ENCODE measurements at regions not wholly inside any gene's neighbourhood (a gene's known extent, or its start where the extent isn't known, plus 50 kb on each side); places are given as distances from the start of the nearest gene placed in this dataset.
"Not testable (repeated sequence)": the region's sequence is repeated elsewhere in the genome, so short reads cannot be mapped to it uniquely, and the experiment has no call there.

- Mint-ChIP-seq H3K27ac (no peak overlapping the region), H3K4me3 (no peak overlapping the region), H3K36me3 (ENCODE audit: low read depth) (no peaks in the 10 kb centered on the region), H3K9me3 (peaks cover 30% of the 10 kb centered on the region), H3K4me1 (peaks cover 16% of the 10 kb centered on the region), H3K27me3 (no peaks in the 10 kb centered on the region)
- no peak for ATAC-seq (replicated peaks)
These were observed 51.1 kb upstream of the PPP2R3B start for GRCh38 chrX:437661-438390.

DNA sequence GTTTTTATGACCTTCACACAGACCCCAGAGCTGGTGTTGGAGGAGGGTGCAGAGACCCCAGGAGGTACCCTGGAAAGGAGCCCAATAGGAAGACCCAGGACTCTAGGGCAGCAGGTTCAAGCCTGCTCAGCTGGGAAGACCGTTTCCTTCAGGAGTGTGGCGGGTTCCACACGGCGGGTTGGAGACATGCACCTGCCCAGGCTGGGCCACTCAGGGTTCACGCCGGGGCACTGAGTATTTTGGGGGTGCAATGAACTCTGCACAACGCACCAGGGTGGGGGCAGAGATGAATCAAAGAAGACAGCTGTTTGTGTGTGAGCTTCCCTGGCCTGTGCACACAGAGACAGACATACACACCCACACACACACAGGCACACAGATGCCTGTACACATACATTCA is 52.5 kb upstream of the PPP2R3B start:
- peaks cover 16% of the 10 kb centered on the region for H3K4me1 Mint-ChIP-seq

GRCh38 chrX:439719-440118 is 53.0 kb upstream of the PPP2R3B start:
- Mint-ChIP-seq H3K27me3 (no peaks in the 10 kb centered on the region), H3K36me3 (ENCODE audit: low read depth) (no peaks in the 10 kb centered on the region), H3K4me3 (no peak overlapping the region), H3K27ac (no peak overlapping the region), H3K4me1 (peaks cover 16% of the 10 kb centered on the region), H3K9me3 (peaks cover 32% of the 10 kb centered on the region)
- ATAC-seq (replicated peaks): no peak

More for the DNA sequence above, 52.5 kb upstream of the PPP2R3B start:
- Mint-ChIP-seq H3K4me3 (no peak overlapping the region), H3K36me3 (ENCODE audit: low read depth) (no peaks in the 10 kb centered on the region), H3K9me3 (peaks cover 31% of the 10 kb centered on the region), H3K27me3 (no peaks in the 10 kb centered on the region), H3K27ac (no peak overlapping the region)
- no peak for ATAC-seq (replicated peaks)

DNA sequence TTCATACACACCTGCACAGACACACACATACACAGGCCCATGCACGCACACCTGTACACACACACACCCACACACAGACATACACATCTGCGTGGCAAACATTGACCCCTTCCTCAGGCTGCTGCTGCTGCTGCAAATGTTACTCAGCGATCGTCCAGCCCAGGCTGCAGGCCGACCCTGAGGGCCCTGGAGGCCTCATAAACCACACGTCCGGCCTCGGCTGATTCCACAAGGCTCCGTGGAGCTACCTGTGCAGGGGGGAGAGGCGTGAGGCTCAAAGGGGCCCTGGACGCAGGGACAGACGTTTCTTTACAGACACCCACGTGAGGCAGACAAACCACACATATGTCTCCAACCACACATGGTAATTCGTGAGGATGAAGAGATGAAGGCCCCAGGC is 53.9 kb upstream of the PPP2R3B start:
- H3K4me3 Mint-ChIP-seq: no peak overlapping the region
- H3K36me3 Mint-ChIP-seq (ENCODE audit: low read depth): no peaks in the 10 kb centered on the region
- H3K4me1 Mint-ChIP-seq: peaks cover 16% of the 10 kb centered on the region
- peaks cover 32% of the 10 kb centered on the region for H3K9me3 Mint-ChIP-seq
- ATAC-seq (replicated peaks): no peak
- no peak overlapping the region for H3K27ac Mint-ChIP-seq
- no peaks in the 10 kb centered on the region for H3K27me3 Mint-ChIP-seq

DNA sequence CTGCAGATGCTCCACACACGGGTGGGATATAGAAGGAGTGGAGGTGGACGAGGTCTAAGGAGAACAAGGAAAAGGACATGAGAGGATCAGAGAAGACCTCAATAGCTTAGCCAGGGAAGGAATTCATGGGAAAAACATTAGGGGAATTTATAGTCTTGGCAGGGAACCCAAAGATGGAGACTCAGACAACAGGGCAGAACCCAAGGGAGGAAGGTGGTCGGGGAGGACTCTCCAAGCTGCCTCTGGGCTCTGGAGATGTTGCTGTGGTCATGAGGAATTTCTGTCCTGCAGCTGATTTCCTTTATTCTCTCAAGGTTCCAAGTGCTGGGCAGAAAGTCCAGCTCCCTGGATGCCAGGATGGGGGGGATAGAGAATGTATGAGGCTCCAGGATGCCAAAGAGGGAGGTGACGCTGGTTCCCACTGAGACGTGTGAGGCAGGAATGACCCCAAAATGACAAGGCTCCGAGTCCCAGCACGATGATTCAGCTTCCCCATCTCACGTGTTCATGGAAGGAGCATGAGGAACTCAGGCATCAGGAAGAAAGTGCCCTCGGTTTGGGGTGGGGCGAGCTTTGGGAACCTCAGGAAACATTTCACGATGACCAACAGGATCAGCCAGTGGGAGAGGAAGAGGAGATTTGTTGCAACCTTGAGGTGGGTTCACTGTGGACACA is 57.0 kb upstream of the PPP2R3B start:
- H3K9me3 Mint-ChIP-seq: peaks cover 23% of the 10 kb centered on the region
- H3K4me1 Mint-ChIP-seq: peaks cover 5% of the 10 kb centered on the region
- H3K4me3 Mint-ChIP-seq: no peak overlapping the region
- ATAC-seq (replicated peaks): no peak
- H3K36me3 Mint-ChIP-seq (ENCODE audit: low read depth): no peaks in the 10 kb centered on the region
- no peak overlapping the region for H3K27ac Mint-ChIP-seq
- H3K27me3 Mint-ChIP-seq: no peaks in the 10 kb centered on the region

- Mint-ChIP-seq H3K36me3 (ENCODE audit: low read depth) (no peaks in the 10 kb centered on the region), H3K27ac (no peak overlapping the region), H3K27me3 (no peaks in the 10 kb centered on the region), H3K4me3 (no peak overlapping the region), H3K9me3 (peaks cover 22% of the 10 kb centered on the region), H3K4me1 (peaks cover 5% of the 10 kb centered on the region)
- ATAC-seq (replicated peaks): no peak
These were observed 57.6 kb upstream of the PPP2R3B start for GRCh38 chrX:444305-444704.

- Mint-ChIP-seq H3K27me3 (no peaks in the 10 kb centered on the region), H3K4me1 (no peaks in the 10 kb centered on the region), H3K27ac (no peak overlapping the region), H3K36me3 (ENCODE audit: low read depth) (no peaks in the 10 kb centered on the region), H3K9me3 (peaks cover 9% of the 10 kb centered on the region), H3K4me3 (no peak overlapping the region)
- ATAC-seq (replicated peaks): no peak
These were observed 59.0 kb upstream of the PPP2R3B start for GRCh38 chrX:445727-446126.

- H3K4me3 Mint-ChIP-seq: no peak overlapping the region
- H3K27me3 Mint-ChIP-seq: no peaks in the 10 kb centered on the region
- no peak for ATAC-seq (replicated peaks)
- H3K9me3 Mint-ChIP-seq: peaks cover 9% of the 10 kb centered on the region
- H3K4me1 Mint-ChIP-seq: no peaks in the 10 kb centered on the region
- no peaks in the 10 kb centered on the region for H3K36me3 Mint-ChIP-seq (ENCODE audit: low read depth)
- H3K27ac Mint-ChIP-seq: no peak overlapping the region
These were observed 59.5 kb upstream of the PPP2R3B start for GRCh38 chrX:446245-446644.

DNA sequence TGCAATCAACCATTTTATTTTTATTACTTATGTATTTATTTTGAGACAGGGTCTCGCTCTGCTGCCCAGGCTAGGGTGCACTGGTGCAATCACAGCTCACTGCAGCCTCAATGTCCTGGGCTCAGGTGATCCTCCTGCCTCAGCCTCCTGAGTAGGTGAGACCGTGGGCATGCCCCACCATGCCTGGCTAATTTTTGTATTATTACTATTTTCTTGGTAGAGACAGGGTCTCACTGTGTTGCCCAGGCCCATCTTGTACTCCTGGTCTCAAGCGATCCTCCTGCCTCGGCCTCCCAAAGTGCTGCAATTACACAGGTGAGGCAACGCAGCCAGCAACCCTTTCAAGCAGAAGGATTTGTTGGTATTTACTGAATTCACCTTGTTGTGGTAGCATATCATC is 60.3 kb upstream of the PPP2R3B start:
- Mint-ChIP-seq H3K36me3 (ENCODE audit: low read depth) (no peaks in the 10 kb centered on the region), H3K4me1 (no peaks in the 10 kb centered on the region), H3K9me3 (peaks cover 9% of the 10 kb centered on the region), H3K27me3 (peaks cover under 1% of the 10 kb centered on the region), H3K27ac (no peak overlapping the region), H3K4me3 (no peak overlapping the region)
- no peak for ATAC-seq (replicated peaks)

- H3K4me3 Mint-ChIP-seq; ATAC-seq (replicated peaks); H3K36me3 Mint-ChIP-seq (ENCODE audit: low read depth); H3K4me1 Mint-ChIP-seq; H3K27ac Mint-ChIP-seq; H3K9me3 Mint-ChIP-seq: not testable (repeated sequence)
- H3K27me3 Mint-ChIP-seq: peaks cover 18% of the 10 kb centered on the region
These were observed 65.0 kb upstream of the PPP2R3B start for GRCh38 chrX:451750-452149.

DNA sequence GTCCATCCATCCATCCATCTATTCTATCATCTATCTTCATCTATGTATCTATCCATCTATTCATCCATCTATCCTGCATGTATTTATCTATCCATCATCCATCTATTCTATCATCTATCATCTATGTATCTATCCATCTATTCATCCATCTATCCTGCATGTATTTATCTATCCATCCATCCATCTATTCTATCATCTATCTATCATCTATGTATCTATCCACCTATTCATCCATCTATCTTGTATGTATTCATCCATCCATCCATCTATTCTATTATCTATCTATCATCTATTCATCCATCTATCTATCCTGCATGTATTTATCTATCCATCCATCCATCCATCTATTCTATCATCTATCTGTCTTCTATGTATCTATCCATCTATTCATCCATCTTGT is 65.9 kb upstream of the PPP2R3B start:
- ATAC-seq (replicated peaks): no peak
- Mint-ChIP-seq H3K9me3 (no peaks in the 10 kb centered on the region), H3K4me1 (no peaks in the 10 kb centered on the region), H3K36me3 (ENCODE audit: low read depth) (no peaks in the 10 kb centered on the region), H3K4me3 (no peak overlapping the region), H3K27me3 (peaks cover 26% of the 10 kb centered on the region), H3K27ac (no peak overlapping the region)

DNA sequence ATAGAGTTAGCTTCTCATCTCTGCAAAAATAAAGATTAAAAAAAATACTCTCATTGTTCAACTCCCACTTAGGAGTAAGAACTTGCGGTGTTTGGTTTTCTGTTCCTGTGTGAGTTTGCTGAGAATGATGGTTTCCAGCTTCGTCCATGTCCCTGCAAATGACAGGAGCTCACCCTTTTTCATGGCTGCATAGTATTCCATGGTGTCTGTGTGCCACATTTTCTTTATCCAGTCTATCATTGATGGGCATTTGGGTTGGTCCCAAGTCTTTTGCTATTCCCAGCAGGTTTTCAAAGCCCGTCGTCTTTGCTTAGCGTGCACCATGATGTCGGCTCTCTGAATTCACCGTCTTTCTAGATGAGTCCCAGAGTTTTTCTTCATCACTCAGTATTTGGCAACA is 67.8 kb upstream of the PPP2R3B start:
- not testable (repeated sequence) for ATAC-seq (replicated peaks); H3K27ac Mint-ChIP-seq; H3K4me3 Mint-ChIP-seq; H3K4me1 Mint-ChIP-seq; H3K9me3 Mint-ChIP-seq; H3K36me3 Mint-ChIP-seq (ENCODE audit: low read depth)
- peaks cover 26% of the 10 kb centered on the region for H3K27me3 Mint-ChIP-seq

DNA sequence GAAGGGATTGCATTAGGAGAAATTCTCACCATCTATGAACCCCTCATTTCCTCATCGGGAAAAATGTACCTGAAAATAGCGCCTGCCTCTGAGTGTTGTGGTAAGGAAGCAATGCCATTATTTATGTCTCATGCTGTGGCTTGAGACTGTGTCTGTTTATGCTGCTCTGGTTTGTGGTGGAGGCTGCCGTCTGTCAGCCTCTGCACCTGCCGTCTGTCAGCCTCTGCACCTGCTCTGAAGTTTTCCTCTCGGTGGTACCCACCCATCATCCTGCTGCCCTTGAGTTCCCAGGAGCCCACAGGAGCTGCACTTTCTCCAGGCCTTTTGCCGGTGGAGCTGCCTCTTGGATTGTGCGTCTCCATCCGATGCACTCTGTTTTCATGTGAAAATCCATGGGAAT is 68.5 kb upstream of the PPP2R3B start:
- Mint-ChIP-seq H3K4me1 (no peaks in the 10 kb centered on the region), H3K9me3 (no peaks in the 10 kb centered on the region), H3K36me3 (ENCODE audit: low read depth) (no peaks in the 10 kb centered on the region), H3K27ac (no peak overlapping the region), H3K27me3 (peaks cover 26% of the 10 kb centered on the region), H3K4me3 (no peak overlapping the region)
- no peak for ATAC-seq (replicated peaks)

DNA sequence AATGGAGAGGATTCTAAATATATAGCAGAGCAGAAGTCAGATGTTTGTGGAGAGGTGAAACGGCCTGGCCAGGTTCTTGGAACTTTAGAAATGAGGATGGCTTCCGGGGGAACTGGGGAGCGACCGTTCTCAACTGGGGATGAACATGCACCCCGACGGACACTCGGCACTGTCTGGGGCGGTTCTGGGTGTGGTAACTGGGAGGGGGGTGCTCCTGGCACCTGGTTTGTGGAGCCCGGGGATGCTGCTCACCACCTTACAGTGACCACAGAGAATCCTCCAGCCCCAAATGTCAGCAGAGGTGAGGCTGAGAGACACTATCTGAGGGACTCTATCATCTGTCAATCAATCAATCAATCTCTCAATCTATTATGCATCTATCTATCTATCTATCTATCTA is 69.0 kb upstream of the PPP2R3B start:
- Mint-ChIP-seq H3K9me3 (no peaks in the 10 kb centered on the region), H3K4me3 (no peak overlapping the region), H3K27ac (no peak overlapping the region), H3K27me3 (peaks cover 26% of the 10 kb centered on the region), H3K4me1 (no peaks in the 10 kb centered on the region), H3K36me3 (ENCODE audit: low read depth) (no peaks in the 10 kb centered on the region)
- no peak for ATAC-seq (replicated peaks)

- H3K4me3 Mint-ChIP-seq: no peak overlapping the region
- no peaks in the 10 kb centered on the region for H3K36me3 Mint-ChIP-seq (ENCODE audit: low read depth)
- peaks cover 26% of the 10 kb centered on the region for H3K27me3 Mint-ChIP-seq
- no peaks in the 10 kb centered on the region for H3K4me1 Mint-ChIP-seq
- no peak overlapping the region for H3K27ac Mint-ChIP-seq
- H3K9me3 Mint-ChIP-seq: peaks cover under 1% of the 10 kb centered on the region
- no peak for ATAC-seq (replicated peaks)
These were observed 69.4 kb upstream of the PPP2R3B start for GRCh38 chrX:456146-456545.
